Skeletal muscle tissue (tissue), 3 donors: ENCODE measurements at regions not wholly inside any gene's neighbourhood (a gene's known extent, or its start where the extent isn't known, plus 50 kb on each side); places are given as distances from the start of the nearest gene placed in this dataset.

Experiments used
- H3K27ac ChIP-seq: one replicate; pipeline ENCODE4 v1.7.0; 2013; ENCODE audit warnings: mild to moderate bottlenecking, low read depth, low read length, inconsistent platforms
- H3K27me3 ChIP-seq, 3 donors: one replicate each; pipeline ENCODE4 v1.7.0; 2013; ENCODE audit warnings: low read length in 3 of 3; ENCODE audit not compliant: control insufficient read depth in 3 of 3, insufficient read depth in 3 of 3
- H3K36me3 ChIP-seq, 3 donors: one replicate each; pipeline ENCODE4 v1.7.0; 2013; ENCODE audit warnings: low read length in 3 of 3; ENCODE audit not compliant: control insufficient read depth in 3 of 3, insufficient read depth in 3 of 3
- H3K4me1 ChIP-seq, 3 donors: one replicate each; pipeline ENCODE4 v1.7.0; 2013; ENCODE audit warnings: low read length in 3 of 3, mild to moderate bottlenecking in 3 of 3; ENCODE audit not compliant: control insufficient read depth in 3 of 3, insufficient read depth in 3 of 3
- H3K4me3 ChIP-seq, 3 donors: one replicate each; pipeline ENCODE4 v1.7.0; 2013; ENCODE audit warnings: low read length in 3 of 3
- H3K9ac ChIP-seq, 3 donors: one replicate each; pipeline ENCODE4 v1.7.0; 2013; ENCODE audit warnings: low read length in 3 of 3, mild to moderate bottlenecking in 3 of 3, moderate library complexity in 2 of 3, low read depth in 1 of 3
- H3K9me3 ChIP-seq, 3 donors: one replicate each; pipeline ENCODE4 v1.7.0; 2013; ENCODE audit warnings: low read length in 3 of 3; ENCODE audit not compliant: control insufficient read depth in 3 of 3
- donor health status: Osteomylitis.

DNA sequence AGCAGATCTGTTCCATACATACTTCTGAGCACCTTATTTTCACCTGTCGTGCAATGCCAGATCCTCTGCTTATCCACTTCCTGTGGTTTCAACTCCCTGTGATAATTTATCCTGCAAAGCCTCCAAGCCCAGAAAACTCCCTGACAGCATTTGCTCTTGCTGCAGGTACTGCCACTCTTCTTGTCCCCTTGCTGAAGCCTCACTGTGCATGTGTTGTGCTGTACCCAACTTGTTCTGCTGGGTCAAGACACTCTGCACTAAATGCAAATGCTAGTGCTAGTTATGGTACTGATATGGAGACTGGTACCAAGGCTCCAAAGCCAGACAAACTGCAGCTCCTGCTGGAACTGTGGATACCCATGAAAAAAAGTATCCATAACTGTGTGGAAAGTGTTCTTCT is 315.4 kb upstream of the MIR17HG start:
- Histone ChIP-seq H3K36me3 (no peaks in the 10 kb centered on the region), H3K9me3 (no peaks in the 10 kb centered on the region), H3K27ac (no peak overlapping the region), H3K9ac (no peak overlapping the region), H3K4me3 (no peak overlapping the region), H3K27me3 (peaks cover 0 to 2% (median 0%) of the 10 kb centered on the region in 3 donors), H3K4me1 (no peaks in the 10 kb centered on the region)

DNA sequence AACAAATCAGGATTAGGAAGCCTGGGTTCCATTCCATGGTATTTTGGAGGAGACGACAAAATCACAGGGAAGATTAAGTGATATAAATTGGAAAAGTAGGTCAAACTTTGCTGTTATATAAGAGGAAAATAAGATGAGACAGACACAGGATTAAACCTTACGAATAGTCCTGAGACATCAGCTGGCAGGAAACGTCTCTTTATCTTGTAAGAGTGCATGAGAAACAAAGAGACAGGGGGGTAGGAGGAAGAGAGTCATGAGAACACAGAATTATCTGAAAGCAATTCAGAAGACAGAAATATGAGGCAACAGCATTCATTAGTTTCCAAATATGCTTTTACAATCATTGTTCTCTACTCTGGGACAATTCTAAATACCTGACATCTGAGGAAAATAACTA is 310.6 kb upstream of the MIR17HG start:
- H3K4me3 ChIP-seq = no peak overlapping the region
- H3K9ac ChIP-seq = no peak overlapping the region
- no peaks in the 10 kb centered on the region for H3K4me1 ChIP-seq
- H3K27me3 ChIP-seq = no peaks in the 10 kb centered on the region
- H3K9me3 ChIP-seq = no peaks in the 10 kb centered on the region
- H3K36me3 ChIP-seq = no peaks in the 10 kb centered on the region
- no peak overlapping the region for H3K27ac ChIP-seq

- Histone ChIP-seq H3K27me3 (no peaks in the 10 kb centered on the region), H3K9me3 (no peaks in the 10 kb centered on the region), H3K27ac (no peak overlapping the region), H3K4me3 (no peak overlapping the region), H3K4me1 (no peaks in the 10 kb centered on the region), H3K36me3 (no peaks in the 10 kb centered on the region), H3K9ac (no peak overlapping the region)
Measured at GRCh38 chr13:91042870-91043269, 304.6 kb upstream of the MIR17HG start.

GRCh38 chr13:91045351-91046034 is 302.0 kb upstream of the MIR17HG start:
- Histone ChIP-seq H3K9ac (no peak overlapping the region), H3K36me3 (no peaks in the 10 kb centered on the region), H3K9me3 (no peaks in the 10 kb centered on the region), H3K4me1 (no peaks in the 10 kb centered on the region), H3K27ac (no peak overlapping the region), H3K4me3 (no peak overlapping the region), H3K27me3 (no peaks in the 10 kb centered on the region)

- H3K27me3 ChIP-seq = no peaks in the 10 kb centered on the region
- H3K4me3 ChIP-seq = no peak overlapping the region
- H3K9ac ChIP-seq = no peak overlapping the region
- H3K4me1 ChIP-seq = no peaks in the 10 kb centered on the region
- no peaks in the 10 kb centered on the region for H3K9me3 ChIP-seq
- no peaks in the 10 kb centered on the region for H3K36me3 ChIP-seq
- no peak overlapping the region for H3K27ac ChIP-seq
Measured at GRCh38 chr13:91046715-91047327, 300.7 kb upstream of the MIR17HG start.

DNA sequence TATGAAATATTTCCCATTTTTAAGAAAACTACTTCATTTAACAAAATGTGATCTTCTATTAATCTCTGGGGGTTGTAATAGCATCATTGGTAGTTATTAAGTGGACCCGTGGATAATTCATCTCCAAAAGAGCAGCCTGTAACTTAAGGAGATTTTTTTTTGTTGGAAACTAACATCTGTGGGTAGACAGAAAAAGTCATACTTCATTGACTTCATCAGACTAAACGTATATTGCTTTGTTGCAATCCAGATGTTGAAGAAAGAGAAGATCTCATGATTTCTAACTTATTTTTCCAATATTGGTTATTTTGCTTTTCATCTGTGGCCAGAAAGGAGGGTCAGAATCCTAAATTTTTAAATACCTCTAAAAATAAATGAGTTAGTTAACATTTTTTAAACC is 296.5 kb upstream of the MIR17HG start:
- H3K27ac ChIP-seq = no peak overlapping the region
- H3K9ac ChIP-seq = no peak overlapping the region
- no peaks in the 10 kb centered on the region for H3K36me3 ChIP-seq
- H3K4me3 ChIP-seq = no peak overlapping the region
- H3K9me3 ChIP-seq = no peaks in the 10 kb centered on the region
- H3K27me3 ChIP-seq = no peaks in the 10 kb centered on the region
- no peaks in the 10 kb centered on the region for H3K4me1 ChIP-seq

GRCh38 chr13:91052876-91053275 is 294.6 kb upstream of the MIR17HG start:
- Histone ChIP-seq H3K27me3 (no peaks in the 10 kb centered on the region), H3K27ac (no peak overlapping the region), H3K4me3 (no peak overlapping the region), H3K9me3 (no peaks in the 10 kb centered on the region), H3K36me3 (no peaks in the 10 kb centered on the region), H3K4me1 (no peaks in the 10 kb centered on the region), H3K9ac (no peak overlapping the region)

DNA sequence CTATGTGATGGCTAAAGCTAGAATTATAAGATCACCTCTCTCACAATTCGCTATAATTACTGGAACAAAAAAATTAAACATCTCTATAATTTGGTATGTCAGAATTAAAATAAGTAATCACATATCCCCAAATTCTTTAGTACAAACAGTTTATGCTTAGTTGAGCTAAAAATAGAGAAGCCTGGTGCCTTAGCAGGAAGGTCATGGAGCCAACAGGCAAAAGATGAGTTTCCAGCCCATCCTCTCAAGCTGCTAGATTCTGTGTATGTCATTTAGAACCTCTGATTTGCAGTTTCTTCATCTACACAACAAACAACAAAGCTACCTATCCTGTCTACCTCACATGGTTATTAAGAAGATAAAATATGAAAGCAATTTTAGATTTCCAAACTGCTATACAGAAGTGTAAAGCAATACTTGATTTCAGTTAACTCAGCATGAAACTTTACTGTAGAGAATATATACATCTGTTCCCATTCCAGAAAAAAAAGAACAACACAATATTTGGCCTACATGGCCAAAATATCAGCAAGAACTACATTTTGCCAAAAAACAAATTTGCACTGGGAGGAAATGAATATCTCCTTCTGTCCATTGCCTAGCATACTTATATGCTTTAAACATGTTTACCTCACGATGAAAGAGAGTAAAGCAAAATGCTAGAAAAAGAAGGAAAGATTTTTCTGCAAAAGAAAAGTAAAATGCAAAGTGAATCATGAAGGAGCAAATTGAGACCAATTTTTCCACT is 294.0 kb upstream of the MIR17HG start:
- no peak overlapping the region for H3K9ac ChIP-seq

GRCh38 chr13:91054902-91055301 is 292.6 kb upstream of the MIR17HG start:
- peaks cover 0 to 3% (median 0%) of the 10 kb centered on the region in 3 donors for H3K9me3 ChIP-seq
- no peaks in the 10 kb centered on the region for H3K27me3 ChIP-seq
- no peaks in the 10 kb centered on the region for H3K4me1 ChIP-seq
- no peak overlapping the region for H3K9ac ChIP-seq
- no peak overlapping the region for H3K27ac ChIP-seq
- H3K4me3 ChIP-seq = no peak overlapping the region
- no peaks in the 10 kb centered on the region for H3K36me3 ChIP-seq

More for the DNA sequence above, 294.0 kb upstream of the MIR17HG start:
- Histone ChIP-seq H3K27me3 (no peaks in the 10 kb centered on the region), H3K4me1 (no peaks in the 10 kb centered on the region), H3K36me3 (no peaks in the 10 kb centered on the region), H3K4me3 (no peak overlapping the region), H3K27ac (no peak overlapping the region), H3K9me3 (peaks cover 0 to 3% (median 0%) of the 10 kb centered on the region in 3 donors)

GRCh38 chr13:91056746-91057145 is 290.7 kb upstream of the MIR17HG start:
- Histone ChIP-seq H3K9ac (no peak overlapping the region), H3K4me3 (no peak overlapping the region), H3K4me1 (no peaks in the 10 kb centered on the region), H3K9me3 (peaks cover 0 to 3% (median 0%) of the 10 kb centered on the region in 3 donors), H3K27ac (no peak overlapping the region), H3K36me3 (no peaks in the 10 kb centered on the region), H3K27me3 (no peaks in the 10 kb centered on the region)
